Sciatic nerve (tissue), 2 donors: ENCODE measurements at regions not wholly inside any gene's neighbourhood (a gene's known extent, or its start where the extent isn't known, plus 50 kb on each side); places are given as distances from the start of the nearest gene placed in this dataset.
A peak's percentile ranks its signal among the peaks of the same experiment; 100 is the strongest.
"Not testable (repeated sequence)": the region's sequence is repeated elsewhere in the genome, so short reads cannot be mapped to it uniquely, and the experiment has no call there.

ENCODE experiments used
- ATAC-seq: fragments of 200-7000 bp; cut with Tn5 transposase; one replicate; pipeline ENCODE4 v1.9.1; 2020; ENCODE audit warnings: mild to moderate bottlenecking, moderate library complexity
- DNase-seq: peaks from one replicate; pipeline ENCODE4 v3.0.0-alpha.2; 2020; ENCODE audit warnings: low spot score
- intact Hi-C: fragments of 100-400 bp; cut with DNase I; formaldehyde crosslinking; loops from one replicate; pipeline ENCODE4 v1.14.2; 2022
- donor health status: DM: no; HTN: no; CAD: no.
- donor health status: DM: no; HTN: no; CAD: no.

GRCh38 chr15:20785151-20785936 lies 80.8 kb downstream of the POTEB2 start:
- DNase-seq, intact Hi-C loops, ATAC-seq: not testable (repeated sequence)

DNA sequence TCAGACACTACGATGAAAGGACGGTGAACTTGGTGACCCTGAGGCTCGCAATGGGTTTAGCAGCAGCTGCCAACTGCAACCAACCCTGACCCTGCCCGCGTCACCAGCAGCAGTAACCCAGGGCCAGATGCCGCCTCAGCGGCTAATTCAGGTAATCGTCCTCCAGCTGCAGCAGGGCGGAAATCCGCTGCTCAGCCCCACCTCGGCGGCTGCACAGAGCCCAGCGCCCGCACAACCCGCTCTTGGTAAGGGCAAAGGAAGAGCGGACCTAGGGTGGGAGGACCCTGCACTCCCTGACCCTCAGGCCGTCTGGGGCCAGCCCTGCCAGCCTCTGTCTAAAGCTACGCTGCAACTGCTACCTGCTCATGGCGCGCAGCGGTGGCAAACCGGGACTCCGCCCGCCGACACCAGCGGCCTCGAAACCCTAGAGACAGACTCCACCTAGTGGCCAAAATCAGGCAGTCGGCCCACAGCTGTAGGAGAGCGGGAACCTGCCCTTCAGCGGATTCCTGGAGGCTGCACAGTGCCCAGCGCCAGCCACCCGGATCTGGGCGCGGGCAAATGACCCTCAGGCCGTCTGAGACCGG lies 82.4 kb downstream of the POTEB2 start:
- intact Hi-C loops, ATAC-seq: not testable (repeated sequence)
- DNase-seq, result peak; percentile 58

DNA sequence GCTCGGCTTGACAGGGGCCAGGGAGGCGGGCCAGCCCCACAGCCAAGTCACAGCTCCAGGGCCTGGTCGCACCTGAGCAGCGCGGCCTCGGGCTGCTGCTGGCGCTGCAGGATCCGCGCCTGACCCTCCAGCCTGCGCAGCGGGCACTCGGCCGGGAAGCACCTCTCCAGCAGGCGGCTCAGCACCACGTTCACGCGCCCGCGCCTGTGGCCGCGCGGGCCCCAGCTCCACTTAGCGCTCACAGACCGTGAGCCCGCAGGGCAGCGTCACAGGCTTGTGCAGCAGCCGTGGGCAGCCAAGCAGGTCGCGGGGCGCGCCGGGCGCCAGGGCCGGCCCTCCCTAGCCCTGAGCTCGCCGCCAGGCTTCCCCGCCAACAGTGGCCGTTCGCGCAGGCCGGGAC lies 90.7 kb downstream of the POTEB2 start:
- intact Hi-C loops, result not testable (repeated sequence)

DNA sequence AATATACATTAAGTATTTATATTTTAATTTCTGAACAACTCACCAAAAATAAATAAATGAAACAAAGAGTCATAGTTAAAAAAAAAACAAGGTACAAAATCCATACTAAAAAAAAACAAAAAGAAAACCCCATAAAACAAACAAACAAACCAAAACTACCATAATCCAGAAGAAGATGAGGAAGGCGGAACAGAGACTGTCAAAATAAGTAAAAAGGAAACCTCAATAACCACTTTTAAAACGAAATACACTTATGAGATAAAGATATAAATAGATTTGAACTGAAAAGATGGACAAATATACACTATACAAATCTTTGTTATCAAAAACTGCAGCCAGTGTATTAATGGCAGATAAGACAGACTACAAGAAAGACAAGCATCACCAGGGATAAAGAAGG lies 98.2 kb downstream of the POTEB2 start:
- DNase-seq, intact Hi-C loops, ATAC-seq: not testable (repeated sequence)

More for the DNA sequence above, 90.7 kb downstream of the POTEB2 start:
- ATAC-seq, DNase-seq: not testable (repeated sequence)

GRCh38 chr15:20762422-20762821 lies 103.7 kb downstream of the POTEB2 start:
- ATAC-seq, intact Hi-C loops: not testable (repeated sequence)
- DNase-seq, result peak; percentile 34

- intact Hi-C loops, DNase-seq, ATAC-seq: not testable (repeated sequence)
These were observed 109.7 kb downstream of the POTEB2 start for GRCh38 chr15:20756440-20756839.

GRCh38 chr15:20755665-20756398 lies 110.3 kb downstream of the POTEB2 start:
- DNase-seq, ATAC-seq, intact Hi-C loops: not testable (repeated sequence)

GRCh38 chr15:20733493-20733892 lies 132.6 kb downstream of the POTEB2 start:
- intact Hi-C loops, DNase-seq, ATAC-seq: not testable (repeated sequence)
